Mesendoderm (in vitro differentiated cells): ENCODE measurements at regions not wholly inside any gene's neighbourhood (a gene's known extent, or its start where the extent isn't known, plus 50 kb on each side); places are given as distances from the start of the nearest gene placed in this dataset.

Experiments
- DNase-seq: peaks from one replicate; pipeline ENCODE4 v3.0.0; 2013
- H2AK5ac ChIP-seq: 2 replicates; pipeline ENCODE4 v1.6.1; 2013; ENCODE audit warnings: low read length, inconsistent platforms
- H2BK120ac ChIP-seq: 2 replicates; pipeline ENCODE4 v1.6.1; 2013; ENCODE audit warnings: low read depth, mild to moderate bottlenecking, low read length, moderate library complexity, mixed read lengths
- H2BK15ac ChIP-seq: replicated peaks from 2 replicates; pipeline ENCODE4 v1.6.1; 2013; ENCODE audit warnings: low read depth, mild to moderate bottlenecking, moderate library complexity
- H2BK5ac ChIP-seq: 2 replicates; pipeline ENCODE4 v1.6.1; 2013; ENCODE audit warnings: low read length, inconsistent platforms
- H3K18ac ChIP-seq: 2 replicates; pipeline ENCODE4 v1.6.1; 2013; ENCODE audit warnings: mild to moderate bottlenecking, low read length, mixed read lengths
- H3K23ac ChIP-seq: one replicate; pipeline ENCODE4 v1.6.1; 2013; ENCODE audit warnings: low read length
- H3K27ac ChIP-seq: 2 replicates; pipeline ENCODE4 v1.5.1; 2013; ENCODE audit warnings: low read depth, mild to moderate bottlenecking, inconsistent platforms, low read length, moderate library complexity
- H3K27me3 ChIP-seq: 2 replicates; pipeline ENCODE4 v1.6.1; 2013; ENCODE audit warnings: low read length, control low read depth, mild to moderate bottlenecking, inconsistent platforms; ENCODE audit not compliant: insufficient read depth, poor library complexity
- H3K36me3 ChIP-seq: 2 replicates; pipeline ENCODE4 v1.6.1; 2013; ENCODE audit warnings: low read length, inconsistent platforms; ENCODE audit not compliant: control insufficient read depth, insufficient read depth
- H3K4ac ChIP-seq: one replicate; pipeline ENCODE4 v1.6.1; 2013; ENCODE audit warnings: low read depth, mild to moderate bottlenecking, low read length, moderate library complexity
- H3K4me1 ChIP-seq: 2 replicates; pipeline ENCODE4 v1.6.1; 2013; ENCODE audit warnings: low read depth, low read length, inconsistent platforms; ENCODE audit not compliant: control insufficient read depth
- H3K4me2 ChIP-seq: 2 replicates; pipeline ENCODE4 v1.6.1; 2013; ENCODE audit warnings: low read length
- H3K4me3 ChIP-seq: 2 replicates; pipeline ENCODE4 v1.5.1; 2013; ENCODE audit warnings: mild to moderate bottlenecking, low read length
- H3K56ac ChIP-seq: one replicate; pipeline ENCODE4 v1.6.1; 2013; ENCODE audit warnings: low read length
- H3K79me1 ChIP-seq: 2 replicates; pipeline ENCODE4 v1.6.1; 2013; ENCODE audit warnings: low read length, inconsistent platforms
- H3K79me2 ChIP-seq: 2 replicates; pipeline ENCODE4 v1.6.1; 2013; ENCODE audit warnings: mild to moderate bottlenecking, low read length; ENCODE audit not compliant: control insufficient read depth, insufficient read depth
- H3K9ac ChIP-seq: 2 replicates; pipeline ENCODE4 v1.6.1; 2013; ENCODE audit warnings: low read length, inconsistent platforms
- H4K5ac ChIP-seq: one replicate; pipeline ENCODE4 v1.6.1; 2013; ENCODE audit warnings: low read length
- H4K8ac ChIP-seq: one replicate; pipeline ENCODE4 v1.6.1; 2013; ENCODE audit warnings: low read depth, mild to moderate bottlenecking, control low read depth, low read length, moderate library complexity
- WGBS: extraction: QIAGEN DNeasy Blood & Tissue Kit; methylation state at CpG from one replicate; pipeline ENCODE4 v1.1.7; 2013; ENCODE audit warnings: low lambda C conversion rate, missing lambda C conversion rate; ENCODE audit not compliant: insufficient coverage; ENCODE audit errors: extremely low coverage; 5-methylcytosine and 5-hydroxymethylcytosine counted together

- Histone ChIP-seq H4K8ac (no peak overlapping the region), H3K4me1 (no peaks in the 10 kb centered on the region), H4K5ac (no peak overlapping the region), H3K27ac (no peak overlapping the region), H3K56ac (no peak overlapping the region), H3K9ac (no peak overlapping the region), H2BK5ac (no peak overlapping the region), H3K4me2 (no peak overlapping the region), H3K4me3 (no peak overlapping the region), H3K4ac (no peak overlapping the region), H2AK5ac (no peak overlapping the region), H3K79me1 (no peaks in the 10 kb centered on the region), H2BK15ac (no peak overlapping the region), H3K36me3 (no peaks in the 10 kb centered on the region), H2BK120ac (no peak overlapping the region), H3K23ac (no peak overlapping the region), H3K79me2 (no peaks in the 10 kb centered on the region), H3K27me3 (no peaks in the 10 kb centered on the region), H3K18ac (no peak overlapping the region)
- no peak for DNase-seq
- no CpG with 5 or more reads among the region's 2 CpGs for WGBS
Measured at GRCh38 chr21:18153063-18153462, 91.6 kb upstream of the CHODL start.

- Histone ChIP-seq H3K79me1 (no peaks in the 10 kb centered on the region), H3K27ac (no peak overlapping the region), H3K23ac (no peak overlapping the region), H3K4me2 (no peak overlapping the region), H3K9ac (no peak overlapping the region), H3K79me2 (no peaks in the 10 kb centered on the region), H2BK120ac (no peak overlapping the region), H3K36me3 (no peaks in the 10 kb centered on the region), H3K4me1 (no peaks in the 10 kb centered on the region), H3K18ac (no peak overlapping the region), H3K4ac (no peak overlapping the region), H2BK15ac (no peak overlapping the region), H4K8ac (no peak overlapping the region), H3K4me3 (no peak overlapping the region), H3K27me3 (no peaks in the 10 kb centered on the region), H4K5ac (no peak overlapping the region), H2BK5ac (no peak overlapping the region), H2AK5ac (no peak overlapping the region), H3K56ac (no peak overlapping the region)
- WGBS: no CpG with 5 or more reads among the region's 2 CpGs
- DNase-seq: no peak
Measured at GRCh38 chr21:18152371-18152770, 92.3 kb upstream of the CHODL start.

- Histone ChIP-seq H3K79me1 (no peaks in the 10 kb centered on the region), H3K27ac (no peak overlapping the region), H3K27me3 (no peaks in the 10 kb centered on the region), H3K4me2 (no peak overlapping the region), H3K4me3 (no peak overlapping the region), H2AK5ac (no peak overlapping the region), H3K4ac (no peak overlapping the region), H3K18ac (no peak overlapping the region), H3K23ac (no peak overlapping the region), H2BK15ac (no peak overlapping the region), H3K4me1 (no peaks in the 10 kb centered on the region), H3K9ac (no peak overlapping the region), H4K8ac (no peak overlapping the region), H2BK120ac (no peak overlapping the region), H3K56ac (no peak overlapping the region), H4K5ac (no peak overlapping the region), H3K79me2 (no peaks in the 10 kb centered on the region), H2BK5ac (no peak overlapping the region), H3K36me3 (no peaks in the 10 kb centered on the region)
- WGBS: no CpG with 5 or more reads among the region's 5 CpGs
- no peak for DNase-seq
Measured at GRCh38 chr21:18151046-18151445, 93.6 kb upstream of the CHODL start.

- no peaks in the 10 kb centered on the region for H3K79me2 ChIP-seq
- no peak for DNase-seq
- no peak overlapping the region for H3K9ac ChIP-seq
- H3K4me1 ChIP-seq: no peaks in the 10 kb centered on the region
- no peaks in the 10 kb centered on the region for H3K27me3 ChIP-seq
- no peak overlapping the region for H3K27ac ChIP-seq
- no peak overlapping the region for H2BK5ac ChIP-seq
- H2BK15ac ChIP-seq: no peak overlapping the region
- H3K4ac ChIP-seq: no peak overlapping the region
- no peak overlapping the region for H2BK120ac ChIP-seq
- H3K23ac ChIP-seq: no peak overlapping the region
- H4K5ac ChIP-seq: no peak overlapping the region
- H3K79me1 ChIP-seq: no peaks in the 10 kb centered on the region
- no peak overlapping the region for H2AK5ac ChIP-seq
- H3K18ac ChIP-seq: no peak overlapping the region
- H3K4me3 ChIP-seq: no peak overlapping the region
- H3K4me2 ChIP-seq: no peak overlapping the region
- H3K36me3 ChIP-seq: no peaks in the 10 kb centered on the region
- no peak overlapping the region for H4K8ac ChIP-seq
- H3K56ac ChIP-seq: no peak overlapping the region
Measured at GRCh38 chr21:18148401-18148800, 96.2 kb upstream of the CHODL start.

- Histone ChIP-seq H3K4me1 (no peaks in the 10 kb centered on the region), H2BK120ac (no peak overlapping the region), H3K18ac (no peak overlapping the region), H3K79me1 (no peaks in the 10 kb centered on the region), H3K4me3 (no peak overlapping the region), H4K5ac (no peak overlapping the region), H4K8ac (no peak overlapping the region), H2BK15ac (no peak overlapping the region), H3K4ac (no peak overlapping the region), H2BK5ac (no peak overlapping the region), H3K4me2 (no peak overlapping the region), H3K36me3 (no peaks in the 10 kb centered on the region), H2AK5ac (no peak overlapping the region), H3K79me2 (no peaks in the 10 kb centered on the region), H3K23ac (no peak overlapping the region), H3K27me3 (no peaks in the 10 kb centered on the region), H3K56ac (no peak overlapping the region), H3K9ac (no peak overlapping the region), H3K27ac (no peak overlapping the region)
- WGBS: no CpG with 5 or more reads among the region's 3 CpGs
- no peak for DNase-seq
Measured at GRCh38 chr21:18147678-18148077, 97.0 kb upstream of the CHODL start.

GRCh38 chr21:18146820-18147219, 97.8 kb upstream of the CHODL start:
- Histone ChIP-seq H3K4ac (no peak overlapping the region), H4K8ac (no peak overlapping the region), H3K79me2 (no peaks in the 10 kb centered on the region), H3K79me1 (no peaks in the 10 kb centered on the region), H3K4me1 (no peaks in the 10 kb centered on the region), H3K18ac (no peak overlapping the region), H2BK120ac (no peak overlapping the region), H3K56ac (no peak overlapping the region), H4K5ac (no peak overlapping the region), H3K36me3 (no peaks in the 10 kb centered on the region), H3K27ac (no peak overlapping the region), H3K9ac (no peak overlapping the region), H2AK5ac (no peak overlapping the region), H3K4me3 (no peak overlapping the region), H3K23ac (no peak overlapping the region), H2BK5ac (no peak overlapping the region), H3K27me3 (no peaks in the 10 kb centered on the region), H2BK15ac (no peak overlapping the region), H3K4me2 (no peak overlapping the region)
- DNase-seq: no peak
